Ishikawa (cell line): ENCODE measurements at regions not wholly inside any gene's neighbourhood (a gene's known extent, or its start where the extent isn't known, plus 50 kb on each side); places are given as distances from the start of the nearest gene placed in this dataset.

Experiments used
- CEBPB ChIP-seq: IDR thresholded peaks from 2 replicates; pipeline ENCODE4 v1.6.1; 2012
- CREB1 ChIP-seq: IDR thresholded peaks from 2 replicates; pipeline ENCODE4 v1.6.1; 2012; ENCODE audit warnings: low read depth
- EP300 ChIP-seq: IDR thresholded peaks from 2 replicates; pipeline ENCODE4 v1.6.1; 2012; ENCODE audit warnings: borderline replicate concordance
- FOXM1 ChIP-seq: IDR thresholded peaks from 2 replicates; pipeline ENCODE4 v1.6.1; 2012; ENCODE audit warnings: low read depth, borderline replicate concordance
- RAD21 ChIP-seq: IDR thresholded peaks from 2 replicates; pipeline ENCODE4 v1.6.1; 2012; ENCODE audit warnings: low read depth
- REST ChIP-seq: IDR thresholded peaks from 2 replicates; pipeline ENCODE4 v1.6.1; 2012; ENCODE audit warnings: low read depth, mild to moderate bottlenecking
- TAF1 ChIP-seq: IDR thresholded peaks from 2 replicates; pipeline ENCODE4 v1.6.1; 2012; ENCODE audit warnings: low read depth, mild to moderate bottlenecking
- TCF12 ChIP-seq: IDR thresholded peaks from 2 replicates; pipeline ENCODE4 v1.6.1; 2012; ENCODE audit warnings: low read depth
- YY1 ChIP-seq: IDR thresholded peaks from 2 replicates; pipeline ENCODE4 v1.6.1; 2012; ENCODE audit warnings: low read depth
- ZBTB7A ChIP-seq: IDR thresholded peaks from 2 replicates; pipeline ENCODE4 v1.6.1; 2012; ENCODE audit warnings: low read depth

- TF ChIP-seq RAD21 (no peak), FOXM1 (no peak), TCF12 (no peak), REST (no peak), YY1 (no peak), EP300 (no peak), TAF1 (no peak), CREB1 (no peak), ZBTB7A (no peak), CEBPB (no peak)
Observed at GRCh38 chr18:8900552-8900951, 195.2 kb downstream of the MTCL1 start.
